DMS153 (cell line): ENCODE measurements at regions not wholly inside any gene's neighbourhood (a gene's known extent, or its start where the extent isn't known, plus 50 kb on each side); places are given as distances from the start of the nearest gene placed in this dataset.
"Not testable (repeated sequence)": the region's sequence is repeated elsewhere in the genome, so short reads cannot be mapped to it uniquely, and the experiment has no call there.

ENCODE experiments used
- DNase-seq: peaks from one replicate; lab custom pipeline; 2025; lab: John Stamatoyannopoulos, UW

- no peak for DNase-seq
Observed at GRCh38 chr7:20083781-20084180, 133.4 kb downstream of the MACC1 start.

DNA sequence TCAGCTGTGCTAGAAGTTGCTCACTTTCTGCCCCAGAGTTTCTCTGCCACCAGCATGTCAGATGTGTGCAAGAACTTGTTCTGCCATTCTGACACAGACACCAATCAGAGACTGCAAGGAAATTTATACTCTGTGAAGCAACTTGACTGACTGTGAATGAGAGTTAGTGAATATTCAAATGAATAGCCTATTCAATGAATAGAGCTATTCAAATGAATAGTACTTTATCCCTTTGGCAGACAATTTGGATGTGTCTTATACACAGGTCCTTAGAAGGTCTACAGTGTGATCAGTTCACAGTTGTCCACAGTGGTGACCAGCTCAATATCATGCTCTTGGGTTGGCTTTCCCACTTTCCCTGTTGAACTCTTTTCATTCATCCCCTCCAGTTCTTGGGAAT, 138.1 kb downstream of the MACC1 start:
- no peak for DNase-seq

- no peak for DNase-seq
Observed at GRCh38 chr7:20076835-20077234, 140.3 kb downstream of the MACC1 start.

GRCh38 chr7:20075992-20076820, 141.0 kb downstream of the MACC1 start:
- DNase-seq = no peak

GRCh38 chr7:20075440-20075839, 141.7 kb downstream of the MACC1 start:
- DNase-seq = no peak

DNA sequence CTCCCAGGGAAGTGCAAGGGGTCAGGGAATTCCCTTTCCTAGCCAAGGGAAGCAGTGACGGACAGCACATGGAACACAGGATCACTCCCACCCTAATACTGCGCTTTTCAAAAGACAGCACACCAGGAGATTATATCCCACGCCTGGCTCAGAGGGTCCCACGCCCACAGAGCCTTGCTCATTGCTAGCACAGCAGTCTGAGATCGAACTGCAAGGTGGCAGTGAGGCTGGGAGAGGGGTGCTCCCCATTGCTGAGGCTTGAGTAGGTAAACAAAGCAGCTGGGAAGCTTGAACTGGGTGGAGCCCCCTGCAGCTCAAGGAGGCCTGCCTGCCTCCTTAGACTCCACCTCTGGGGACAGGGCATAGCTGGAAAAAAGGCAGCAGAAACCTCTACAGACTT, 149.2 kb downstream of the MACC1 start:
- not testable (repeated sequence) for DNase-seq

- no peak for DNase-seq
Observed at GRCh38 chr7:20064974-20065862, 152.0 kb downstream of the MACC1 start.

GRCh38 chr7:20064181-20064970, 152.8 kb downstream of the MACC1 start:
- DNase-seq = no peak

DNA sequence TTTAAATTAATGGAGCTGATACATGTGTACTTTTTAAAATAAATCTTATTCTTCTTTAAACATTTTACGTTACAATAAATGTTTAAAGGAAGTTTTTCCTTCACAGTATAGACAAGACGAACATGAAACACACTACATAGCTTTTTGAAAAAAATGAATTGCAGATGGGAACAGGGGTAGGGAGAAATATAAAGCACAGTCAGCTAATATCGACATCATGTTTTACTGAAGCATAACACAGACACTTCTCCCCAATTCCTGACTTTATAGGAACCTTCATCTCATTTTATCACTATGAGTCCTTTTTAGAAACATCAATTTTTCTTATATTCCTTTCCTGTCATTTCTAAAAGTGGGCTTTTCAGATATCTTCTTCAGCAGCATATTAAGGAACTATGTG, 153.5 kb downstream of the MACC1 start:
- DNase-seq = no peak

GRCh38 chr7:20062932-20063331, 154.3 kb downstream of the MACC1 start:
- DNase-seq = no peak

DNA sequence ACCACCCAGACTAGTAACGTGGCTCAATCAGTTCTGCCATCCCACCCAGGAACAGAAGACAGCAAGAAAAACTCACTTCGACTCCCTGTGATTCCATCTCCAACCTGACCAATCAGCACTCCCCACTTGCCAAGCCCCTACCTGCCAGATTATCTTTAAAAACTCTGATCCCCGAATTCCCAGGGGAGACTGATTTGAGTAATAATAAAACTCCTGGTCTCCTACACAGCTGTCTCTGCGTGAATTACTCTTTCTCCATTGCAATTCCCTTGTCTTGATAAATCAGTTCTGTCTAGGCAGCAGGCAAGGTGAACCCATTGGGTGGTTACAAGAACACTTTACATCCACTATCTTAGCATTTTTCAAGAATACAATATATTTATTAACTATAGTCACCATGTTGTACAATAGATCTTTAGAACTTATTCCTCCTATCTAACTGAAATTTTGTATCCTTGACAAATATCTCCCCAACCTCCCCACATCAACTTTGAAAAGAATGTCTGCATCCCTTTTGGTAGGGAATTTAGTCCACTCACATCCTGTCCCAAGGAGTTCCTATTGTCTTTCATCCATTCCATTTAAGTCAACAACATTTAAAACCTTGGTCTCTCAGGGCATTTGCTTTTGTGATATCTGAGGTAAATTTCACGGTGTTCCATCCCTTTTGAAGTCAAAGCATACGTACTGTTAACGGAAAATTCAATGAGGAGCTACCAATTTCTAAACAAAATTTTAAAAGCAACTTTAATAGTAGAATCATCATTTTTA, 163.7 kb downstream of the MACC1 start:
- DNase-seq = no peak

DNA sequence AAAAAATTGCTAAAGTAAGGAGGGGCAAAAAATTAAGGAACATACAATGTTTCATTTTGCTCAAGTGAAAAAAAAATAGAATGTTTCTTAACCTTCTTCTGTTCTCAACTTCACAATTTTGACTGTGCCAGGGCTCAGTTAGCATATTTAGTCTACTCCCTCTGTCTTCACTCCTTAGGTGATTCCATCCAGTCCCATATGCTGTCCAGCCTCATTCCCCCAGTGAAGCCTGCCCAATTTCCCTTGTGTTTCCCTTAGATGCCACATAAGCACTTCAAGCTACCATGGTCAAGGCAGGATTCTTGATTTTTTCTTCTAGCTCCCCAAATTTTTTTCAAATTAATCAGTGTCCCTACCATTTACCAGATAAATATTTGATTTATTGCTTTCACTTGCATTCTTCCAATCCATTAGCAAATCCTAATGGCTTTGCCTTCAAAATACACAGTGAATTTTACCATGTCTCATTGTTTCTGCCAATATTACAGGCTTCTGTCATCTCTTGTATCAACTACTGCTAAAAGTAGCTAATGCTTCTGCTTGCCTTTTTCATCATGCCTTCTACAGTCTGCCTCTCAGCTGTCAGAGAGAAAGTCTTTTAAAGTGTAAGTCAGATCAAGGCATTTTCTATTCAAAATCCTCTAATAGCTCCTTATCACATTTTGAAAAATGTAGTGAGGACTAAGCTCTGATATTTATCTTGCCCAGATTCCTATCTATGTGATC, 166.8 kb downstream of the MACC1 start:
- DNase-seq = no peak

DNA sequence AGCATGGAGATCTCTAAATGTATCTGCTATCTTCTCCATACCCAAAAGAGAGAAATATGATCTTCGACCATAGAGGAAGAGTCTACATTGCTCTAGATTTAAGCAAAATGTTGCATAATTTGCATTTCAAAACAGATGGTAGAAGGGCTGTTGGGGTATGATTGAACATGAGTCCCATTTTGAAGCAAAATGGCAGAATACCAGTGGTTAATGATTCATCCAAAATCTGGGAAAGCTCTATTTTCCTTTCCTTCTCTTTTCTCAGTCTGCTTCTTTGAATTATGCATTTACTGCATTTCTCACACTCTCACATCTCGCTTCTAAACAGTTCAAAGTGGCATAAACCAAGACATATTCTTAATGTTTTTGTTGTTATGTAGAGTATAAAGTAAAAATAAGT, 178.5 kb downstream of the MACC1 start:
- DNase-seq = no peak

DNA sequence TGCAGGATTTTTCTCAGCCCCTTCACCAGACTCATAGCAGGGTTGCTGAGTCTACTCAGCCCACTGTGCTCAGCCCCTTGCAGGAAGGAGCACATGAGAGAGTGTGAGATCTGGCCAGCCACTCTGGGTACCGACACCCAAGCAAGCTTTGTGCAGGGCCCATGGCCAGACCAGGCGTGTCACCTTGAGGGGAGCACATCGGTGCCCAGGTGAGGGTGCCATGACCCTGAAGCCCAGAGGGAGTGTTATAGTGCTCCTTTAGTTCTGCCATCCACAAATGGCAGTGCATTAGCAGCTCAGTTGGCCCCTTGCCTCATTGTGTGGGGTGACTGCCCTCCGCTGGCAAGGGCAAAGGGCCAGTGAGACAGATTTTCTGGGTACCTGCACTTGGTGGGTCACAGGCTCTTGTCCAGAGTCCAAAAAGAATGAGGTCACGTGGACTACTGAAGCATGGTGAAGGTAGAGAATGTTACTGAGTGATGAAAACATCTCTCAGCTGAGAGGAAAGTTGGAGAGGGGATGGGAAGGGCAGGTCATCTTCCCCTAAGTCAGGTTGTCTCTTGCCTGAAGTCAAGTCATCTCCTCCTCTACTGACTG, 181.8 kb downstream of the MACC1 start:
- DNase-seq = no peak

- no peak for DNase-seq
Observed at GRCh38 chr7:20033621-20034400, 183.4 kb downstream of the MACC1 start.

GRCh38 chr7:20032741-20033140, 184.4 kb downstream of the MACC1 start:
- DNase-seq = no peak

- no peak for DNase-seq
Observed at GRCh38 chr7:20030915-20031362, 186.2 kb downstream of the MACC1 start.

- no peak for DNase-seq
Observed at GRCh38 chr7:20030417-20030816, 186.8 kb downstream of the MACC1 start.

GRCh38 chr7:20026762-20027161, 190.4 kb downstream of the MACC1 start:
- DNase-seq = no peak

GRCh38 chr7:20021831-20022230, 195.4 kb downstream of the MACC1 start:
- DNase-seq = no peak
